Transverse colon (tissue), 4 donors: ENCODE measurements at regions not wholly inside any gene's neighbourhood (a gene's known extent, or its start where the extent isn't known, plus 50 kb on each side); places are given as distances from the start of the nearest gene placed in this dataset.

Experiments
- DNase-seq: peaks from one replicate; pipeline ENCODE4 v3.0.0-alpha.2; 2019
- H3K27ac ChIP-seq, 4 donors: fragments of 200-600 bp; sonication (generic); 2 replicates each; pipeline ENCODE4 v1.5.1; 2016 to 2018; ENCODE audit warnings: inconsistent platforms in 4 of 4
- H3K27me3 ChIP-seq: fragments of 200-600 bp; sonication (generic); 2 replicates; pipeline ENCODE4 v1.5.1; 2017; ENCODE audit warnings: inconsistent platforms
- H3K36me3 ChIP-seq, 4 donors: fragments of 200-600 bp; sonication (generic); 2 replicates each; pipeline ENCODE4 v1.5.1; 2017 to 2019; ENCODE audit warnings: inconsistent platforms in 4 of 4
- H3K4me1 ChIP-seq, 4 donors: fragments of 200-600 bp; sonication (generic); 2 replicates each; pipeline ENCODE4 v1.5.1; 2017 to 2020; ENCODE audit warnings: inconsistent platforms in 4 of 4
- H3K4me3 ChIP-seq, 4 donors: fragments of 200-600 bp; sonication (generic); 1 replicate in 1 of 4; 2 replicates in 3 of 4; pipeline versions ENCODE4 v1.5.1 to v1.6.1; 2017 to 2019; ENCODE audit warnings: inconsistent platforms in 4 of 4
- H3K9me3 ChIP-seq, 2 donors: fragments of 200-600 bp; sonication (generic); 2 replicates each; pipeline ENCODE4 v1.5.1; 2017 to 2019; ENCODE audit warnings: inconsistent platforms in 2 of 2
- POLR2A ChIP-seq: fragments of 450-650 bp; IDR thresholded peaks from one replicate; pipeline ENCODE4 v1.6.1; 2016; ENCODE audit warnings: antibody characterized with exemption, mild to moderate bottlenecking, moderate library complexity
- WGBS, 2 donors: methylation state at CpG; one replicate each; pipeline ENCODE4 v1.1.5; 2018; ENCODE audit warnings: low coverage in 1 of 2; 5-methylcytosine and 5-hydroxymethylcytosine counted together
- in situ Hi-C, 4 donors: fragments of 200-750 bp; cut with MboI; loops; one replicate each; pipeline versions ENCODE4 v1.15.0 to v1.15.1; 2017; ENCODE audit warnings: low sequenced_read_pairs in 3 of 4, low pct_ligation_motif_present in 1 of 4, low pct_unique_long_range_greater_than_20kb in 1 of 4
- intact Hi-C: fragments of 100-400 bp; cut with DNase I; formaldehyde crosslinking; loops from one replicate; pipeline ENCODE4 v1.15.1; 2023; ENCODE audit warnings: low total_unique reads

DNA sequence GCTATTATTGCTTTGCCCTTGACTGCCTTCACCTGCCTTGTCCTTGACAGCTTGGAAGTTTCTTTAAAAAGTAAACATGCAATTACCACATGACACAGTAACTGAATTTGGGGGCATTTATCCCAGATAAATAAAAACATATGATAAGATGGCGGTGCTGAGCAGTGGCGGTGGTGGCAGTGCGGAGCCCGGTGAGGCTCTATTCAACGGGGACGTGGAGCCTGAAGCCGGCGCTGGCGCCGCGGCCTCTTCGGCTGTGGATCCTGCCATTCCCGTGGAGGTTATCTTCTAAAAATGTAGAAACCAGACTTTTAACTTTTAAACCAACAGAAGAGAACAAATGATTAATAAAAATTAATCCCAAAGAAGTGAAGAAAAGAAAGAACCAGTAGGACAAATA, 59.7 kb upstream of the ZDHHC15 start:
- intact Hi-C loops (no loop called here), in situ Hi-C loops (no loop called here)
- DNase-seq: no peak
- no peaks in the 10 kb centered on the region for H3K4me1 ChIP-seq
- no peaks in the 10 kb centered on the region for H3K9me3 ChIP-seq
- no peaks in the 10 kb centered on the region for H3K36me3 ChIP-seq
- TF ChIP-seq POLR2A: no peak
- no peak overlapping the region for H3K4me3 ChIP-seq
- no peaks in the 10 kb centered on the region for H3K27me3 ChIP-seq
- H3K27ac ChIP-seq: no peak overlapping the region
- 97% methylated on average over 6 to 13 of the region's 13 CpGs for WGBS, 2 donors
